ENCODE measurements at regions not wholly inside any gene's neighbourhood (a gene's known extent, or its start where the extent isn't known, plus 50 kb on each side); places are given as distances from the start of the nearest gene placed in this dataset.

- DNase-seq (ENCODE audit: low spot score) = no peak
- H3K27ac Mint-ChIP-seq = no peak overlapping the region
Observed at GRCh38 chrX:23235051-23235450, 99.6 kb upstream of the PTCHD1 start.

GRCh38 chrX:23246001-23246400 lies 88.6 kb upstream of the PTCHD1 start:
- H3K9me3 Mint-ChIP-seq = peaks cover 2% of the 10 kb centered on the region
- Histone ChIP-seq H3K36me3 (no peaks in the 10 kb centered on the region), H4K20me1 (ENCODE audit: low read depth) (no peaks in the 10 kb centered on the region), H2AFZ (replicated peaks) (no peak overlapping the region), H3K4me3 (no peak overlapping the region), H3K79me2 (ENCODE audit: low read depth) (no peaks in the 10 kb centered on the region), H3K4me2 (no peak overlapping the region), H3K9ac (no peak overlapping the region), H3F3A (ENCODE audit: low read depth) (no peaks in the 10 kb centered on the region), H3K27me3 (no peaks in the 10 kb centered on the region), H3K27ac (no peak overlapping the region), H3K4me1 (no peaks in the 10 kb centered on the region), H3K9me3 (ENCODE audit: low read depth) (peaks cover 11% of the 10 kb centered on the region)
- H3K4me1 Mint-ChIP-seq = peaks cover 3% of the 10 kb centered on the region
- H3K4me3 Mint-ChIP-seq = no peak overlapping the region
- no peaks in the 10 kb centered on the region for H3K36me3 Mint-ChIP-seq
- no peak overlapping the region for H3K27ac Mint-ChIP-seq
- no peak for DNase-seq (ENCODE audit: low spot score)
- H3K27me3 Mint-ChIP-seq (ENCODE audit: insufficient read depth, low read depth) = no peaks in the 10 kb centered on the region
- no peak for TF ChIP-seq EZH2 (IDR thresholded peaks at IDR 0.05)
- TF ChIP-seq CTCF (IDR thresholded peaks at IDR 0.05) = no peak
- TF ChIP-seq EZH2phosphoT487 (IDR thresholded peaks at IDR 0.05) = no peak

More at GRCh38 chrX:23235051-23235450, 99.6 kb upstream of the PTCHD1 start:
- Histone ChIP-seq H3K4me3 (no peak overlapping the region), H3K4me2 (no peak overlapping the region), H3F3A (ENCODE audit: low read depth) (no peaks in the 10 kb centered on the region), H3K79me2 (ENCODE audit: low read depth) (no peaks in the 10 kb centered on the region), H3K27me3 (no peaks in the 10 kb centered on the region), H3K9me3 (ENCODE audit: low read depth) (peaks cover 5% of the 10 kb centered on the region), H3K9ac (no peak overlapping the region), H4K20me1 (ENCODE audit: low read depth) (no peaks in the 10 kb centered on the region), H3K4me1 (no peaks in the 10 kb centered on the region), H3K36me3 (no peaks in the 10 kb centered on the region), H3K27ac (no peak overlapping the region), H2AFZ (replicated peaks) (no peak overlapping the region)
- H3K27me3 Mint-ChIP-seq (ENCODE audit: insufficient read depth, low read depth) = peaks cover 2% of the 10 kb centered on the region
- H3K36me3 Mint-ChIP-seq = no peaks in the 10 kb centered on the region
- no peak overlapping the region for H3K4me3 Mint-ChIP-seq
- no peaks in the 10 kb centered on the region for H3K4me1 Mint-ChIP-seq
- TF ChIP-seq CTCF (IDR thresholded peaks at IDR 0.05) (no peak), EZH2phosphoT487 (IDR thresholded peaks at IDR 0.05) (no peak), EZH2 (IDR thresholded peaks at IDR 0.05) (no peak)
- H3K9me3 Mint-ChIP-seq = peaks cover 9% of the 10 kb centered on the region

- Mint-ChIP-seq H3K27ac (no peak overlapping the region), H3K4me1 (peaks cover 3% of the 10 kb centered on the region), H3K4me3 (no peak overlapping the region), H3K9me3 (peaks cover 2% of the 10 kb centered on the region), H3K27me3 (ENCODE audit: insufficient read depth, low read depth) (no peaks in the 10 kb centered on the region), H3K36me3 (no peaks in the 10 kb centered on the region)
- Histone ChIP-seq H3K9me3 (ENCODE audit: low read depth) (peaks cover 22% of the 10 kb centered on the region), H3K36me3 (no peaks in the 10 kb centered on the region), H3K4me2 (no peak overlapping the region), H3K27ac (no peak overlapping the region), H3K4me3 (no peak overlapping the region), H3K27me3 (no peaks in the 10 kb centered on the region), H2AFZ (replicated peaks) (no peak overlapping the region), H4K20me1 (ENCODE audit: low read depth) (no peaks in the 10 kb centered on the region), H3K9ac (no peak overlapping the region), H3F3A (ENCODE audit: low read depth) (no peaks in the 10 kb centered on the region), H3K4me1 (no peaks in the 10 kb centered on the region), H3K79me2 (ENCODE audit: low read depth) (no peaks in the 10 kb centered on the region)
- no peak for TF ChIP-seq EZH2 (IDR thresholded peaks at IDR 0.05)
- no peak for TF ChIP-seq CTCF (IDR thresholded peaks at IDR 0.05)
- no peak for TF ChIP-seq EZH2phosphoT487 (IDR thresholded peaks at IDR 0.05)
- DNase-seq (ENCODE audit: low spot score) = no peak
Observed at GRCh38 chrX:23248187-23248586, 86.5 kb upstream of the PTCHD1 start.

All from neural progenitor cell (in vitro differentiated cells).